Activated CD8-positive, alpha-beta T cell treated with anti-CD3 and anti-CD28 coated beads, Interleukin-2, amount 10 ng/mL, durations not matched to agents 7 days and 5 days (primary cell): ENCODE measurements at regions not wholly inside any gene's neighbourhood (a gene's known extent, or its start where the extent isn't known, plus 50 kb on each side); places are given as distances from the start of the nearest gene placed in this dataset.

ENCODE experiments used
- ATAC-seq: fragments of 150-1000 bp; cut with Tn5 transposase; one replicate; pipeline ENCODE4 v1.10.0; 2021; ENCODE audit warnings: moderate library complexity
- CTCF ChIA-PET: fragments of 350-600 bp; sonication (Branson Sonifier 250); formaldehyde crosslinking; loops from one replicate; lab custom pipeline; 2021; ENCODE audit warnings: antibody characterized with exemption; lab: Charles Lee
- POLR2A ChIA-PET: fragments of 350-600 bp; sonication (Branson Sonifier 250); formaldehyde crosslinking; loops from one replicate; lab custom pipeline; 2021; ENCODE audit warnings: antibody characterized with exemption; lab: Charles Lee
- DNase-seq: peaks from one replicate; pipeline ENCODE4 v3.0.0-alpha.2; 2020
- H3K27ac Mint-ChIP-seq: one replicate; pipeline ENCODE4 v1.8.0; 2021; ENCODE audit warnings: mild to moderate bottlenecking, mixed read lengths
- H3K27me3 Mint-ChIP-seq: one replicate; pipeline ENCODE4 v1.8.0; 2021; ENCODE audit warnings: low read depth, mixed read lengths
- H3K36me3 Mint-ChIP-seq: one replicate; pipeline ENCODE4 v1.8.0; 2021; ENCODE audit warnings: low read depth, mixed read lengths
- H3K4me1 Mint-ChIP-seq: one replicate; pipeline ENCODE4 v1.8.0; 2021; ENCODE audit warnings: low read depth, mixed read lengths
- H3K4me3 Mint-ChIP-seq: one replicate; pipeline ENCODE4 v1.8.0; 2021; ENCODE audit warnings: mild to moderate bottlenecking, mixed read lengths
- H3K9me3 Mint-ChIP-seq: one replicate; pipeline ENCODE4 v1.8.0; 2022; ENCODE audit warnings: mixed read lengths; ENCODE audit not compliant: insufficient read depth

DNA sequence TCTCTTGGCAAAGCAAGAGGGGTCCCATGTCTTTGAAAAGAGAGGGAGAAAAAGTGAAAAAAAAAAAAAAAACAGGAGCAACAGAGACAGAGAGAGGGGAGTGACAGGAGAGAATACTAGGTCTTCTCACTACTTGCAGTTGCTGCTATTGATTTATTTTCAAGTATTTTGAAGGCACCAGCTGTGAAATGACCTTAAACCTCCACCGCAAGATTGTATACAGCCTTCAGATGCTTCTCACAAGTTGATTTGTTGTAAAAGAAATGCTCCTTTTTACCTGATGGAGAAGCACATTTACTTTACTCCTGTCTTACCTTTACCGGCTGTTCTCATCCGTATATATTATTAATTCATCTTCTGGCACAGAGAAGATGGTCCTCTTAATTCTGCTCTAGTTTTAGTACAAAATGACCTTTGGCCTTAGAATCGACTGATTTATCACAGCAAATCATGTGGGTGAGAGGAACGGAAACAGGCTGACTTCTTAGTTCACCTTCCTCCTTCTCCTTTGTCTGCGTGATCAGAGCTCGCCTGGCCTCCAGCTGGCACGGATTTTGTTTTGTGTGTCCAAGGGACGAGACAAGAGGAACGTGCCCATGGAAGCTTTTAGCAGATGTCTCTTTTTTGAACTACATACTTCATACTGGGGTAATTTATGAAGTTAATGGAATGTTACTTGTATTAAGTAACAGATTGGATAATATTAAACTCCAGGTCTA lies 82.4 kb upstream of the PACRGL start:
- Mint-ChIP-seq H3K9me3 (no peaks in the 10 kb centered on the region), H3K4me1 (peaks cover 4% of the 10 kb centered on the region), H3K27ac (no peak overlapping the region), H3K4me3 (no peak overlapping the region), H3K36me3 (no peaks in the 10 kb centered on the region), H3K27me3 (no peaks in the 10 kb centered on the region)
- CTCF ChIA-PET, result no interaction called here
- POLR2A ChIA-PET, result no interaction called here
- no peak for ATAC-seq
- DNase-seq, result no peak

DNA sequence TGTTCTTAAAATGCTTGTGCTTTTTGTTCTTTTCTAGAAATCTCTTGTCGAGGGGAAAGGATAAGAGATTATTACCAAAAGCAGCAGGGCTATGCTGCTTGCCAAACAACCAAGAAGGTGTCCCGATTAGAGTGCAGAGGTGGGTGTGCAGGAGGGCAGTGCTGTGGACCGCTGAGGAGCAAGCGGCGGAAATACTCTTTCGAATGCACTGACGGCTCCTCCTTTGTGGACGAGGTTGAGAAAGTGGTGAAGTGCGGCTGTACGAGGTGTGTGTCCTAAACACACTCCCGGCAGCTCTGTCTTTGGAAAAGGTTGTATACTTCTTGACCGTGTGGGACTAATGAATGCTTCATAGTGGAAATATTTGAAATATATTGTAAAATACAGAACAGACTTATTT lies 81.5 kb upstream of the PACRGL start:
- no peak overlapping the region for H3K27ac Mint-ChIP-seq
- ChIA-PET CTCF (no interaction called here), POLR2A (no interaction called here)
- H3K4me1 Mint-ChIP-seq, result peaks cover 4% of the 10 kb centered on the region
- H3K27me3 Mint-ChIP-seq, result peaks cover 3% of the 10 kb centered on the region
- H3K9me3 Mint-ChIP-seq, result no peaks in the 10 kb centered on the region
- no peaks in the 10 kb centered on the region for H3K36me3 Mint-ChIP-seq
- ATAC-seq, result no peak
- no peak overlapping the region for H3K4me3 Mint-ChIP-seq
- DNase-seq, result no peak

- Mint-ChIP-seq H3K4me3 (no peak overlapping the region), H3K9me3 (no peaks in the 10 kb centered on the region), H3K36me3 (no peaks in the 10 kb centered on the region), H3K27ac (peak overlapping the region; percentile 40), H3K4me1 (peaks cover 4% of the 10 kb centered on the region), H3K27me3 (peaks cover 8% of the 10 kb centered on the region)
- no peak for ATAC-seq
- no peak for DNase-seq
- CTCF ChIA-PET, result interaction anchor here (0.7 to 1.4 kb wide), 2 partner anchors 20 to 63 kb away, joined by 3 read pairs; no protein-coding TSS in a partner anchor
- POLR2A ChIA-PET, result no interaction called here
These were observed 78.8 kb upstream of the PACRGL start for GRCh38 chr4:20621476-20621875.

GRCh38 chr4:20622701-20623100 lies 77.6 kb upstream of the PACRGL start:
- ChIA-PET POLR2A (interaction anchor here (0.6 kb wide), 1 partner anchor 22 kb away, joined by 5 read pairs; no protein-coding TSS in a partner anchor), CTCF (interaction anchor here (1.4 kb wide), 1 partner anchor 19 kb away, joined by 3 read pairs; no protein-coding TSS in a partner anchor)
- ATAC-seq (no peak), DNase-seq (no peak)
- Mint-ChIP-seq H3K4me3 (no peak overlapping the region), H3K27ac (no peak overlapping the region), H3K27me3 (peaks cover 8% of the 10 kb centered on the region), H3K4me1 (peaks cover 4% of the 10 kb centered on the region), H3K36me3 (no peaks in the 10 kb centered on the region), H3K9me3 (no peaks in the 10 kb centered on the region)

- H3K27me3 Mint-ChIP-seq, result peaks cover 8% of the 10 kb centered on the region
- no peak for DNase-seq
- H3K36me3 Mint-ChIP-seq, result no peaks in the 10 kb centered on the region
- CTCF ChIA-PET, result interaction anchor here (0.7 kb wide), 1 partner anchor 376 kb away, joined by 3 read pairs; no protein-coding TSS in a partner anchor
- no peaks in the 10 kb centered on the region for H3K9me3 Mint-ChIP-seq
- H3K27ac Mint-ChIP-seq, result no peak overlapping the region
- no peak overlapping the region for H3K4me3 Mint-ChIP-seq
- ATAC-seq, result no peak
- peaks cover 4% of the 10 kb centered on the region for H3K4me1 Mint-ChIP-seq
- POLR2A ChIA-PET, result no interaction called here
These were observed 76.3 kb upstream of the PACRGL start for GRCh38 chr4:20623939-20624338.

- ChIA-PET POLR2A (no interaction called here), CTCF (no interaction called here)
- Mint-ChIP-seq H3K4me3 (no peak overlapping the region), H3K9me3 (no peaks in the 10 kb centered on the region), H3K4me1 (peaks cover 4% of the 10 kb centered on the region), H3K27ac (no peak overlapping the region), H3K27me3 (peaks cover 8% of the 10 kb centered on the region), H3K36me3 (no peaks in the 10 kb centered on the region)
- ATAC-seq (no peak), DNase-seq (no peak)
These were observed 75.4 kb upstream of the PACRGL start for GRCh38 chr4:20624793-20625374.

DNA sequence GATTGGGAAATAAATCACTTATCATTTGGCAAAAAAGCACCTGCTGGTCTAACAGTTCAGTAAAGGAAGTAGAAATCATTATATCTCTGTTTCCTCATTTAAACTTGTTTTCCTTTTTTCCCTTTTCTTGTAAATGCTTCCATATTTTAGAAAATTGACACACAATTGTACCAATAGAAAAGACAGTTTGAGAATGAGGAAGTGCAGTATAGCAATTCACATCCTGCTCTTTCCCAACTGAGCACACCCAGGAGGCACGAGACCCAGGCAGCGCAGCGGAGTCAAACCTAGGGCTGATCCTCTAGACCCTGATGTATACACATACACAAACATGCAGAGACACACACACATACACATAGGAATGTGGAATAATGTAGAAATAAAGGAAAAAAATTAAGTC lies 74.8 kb upstream of the PACRGL start:
- Mint-ChIP-seq H3K4me3 (no peak overlapping the region), H3K27me3 (peaks cover 8% of the 10 kb centered on the region), H3K27ac (no peak overlapping the region), H3K4me1 (peaks cover 4% of the 10 kb centered on the region), H3K9me3 (no peaks in the 10 kb centered on the region), H3K36me3 (no peaks in the 10 kb centered on the region)
- DNase-seq, result no peak
- ChIA-PET POLR2A (no interaction called here), CTCF (no interaction called here)
- no peak for ATAC-seq

DNA sequence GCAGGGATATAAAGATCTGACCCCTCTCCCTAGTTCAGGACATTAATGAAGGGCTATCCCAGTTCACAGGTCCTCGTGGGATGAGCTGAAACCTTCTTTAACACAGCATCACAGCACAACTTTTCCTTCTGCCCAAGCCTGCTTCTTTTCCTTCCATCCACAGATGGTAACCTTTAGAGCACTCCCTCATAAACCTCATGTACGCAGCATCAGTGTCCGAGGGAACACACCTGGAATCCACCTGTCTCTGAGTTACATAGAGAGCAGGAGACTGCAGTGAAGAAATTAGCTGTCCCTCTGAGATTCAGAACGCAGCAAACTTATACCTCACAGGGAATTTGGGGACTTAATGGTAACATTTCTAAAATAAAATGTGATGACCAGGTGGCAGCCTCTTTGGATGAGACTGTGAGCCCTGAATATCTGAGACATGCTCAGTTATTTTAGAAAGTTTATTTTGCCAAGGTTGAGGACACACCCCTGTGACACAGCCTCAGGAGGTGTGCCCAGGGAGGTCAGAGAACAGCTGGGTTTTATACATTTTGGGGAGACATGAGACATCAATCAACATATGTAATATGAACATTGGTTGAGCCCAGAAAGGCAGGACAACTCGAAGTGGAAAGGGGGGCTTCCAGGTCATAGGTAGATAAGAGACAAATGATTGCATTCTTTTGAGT lies 73.8 kb upstream of the PACRGL start:
- DNase-seq (no peak), ATAC-seq (no peak)
- Mint-ChIP-seq H3K27ac (no peak overlapping the region), H3K36me3 (no peaks in the 10 kb centered on the region), H3K4me1 (peaks cover 1% of the 10 kb centered on the region), H3K9me3 (no peaks in the 10 kb centered on the region), H3K4me3 (no peak overlapping the region), H3K27me3 (peaks cover 8% of the 10 kb centered on the region)
- POLR2A ChIA-PET, result no interaction called here
- CTCF ChIA-PET, result no interaction called here

DNA sequence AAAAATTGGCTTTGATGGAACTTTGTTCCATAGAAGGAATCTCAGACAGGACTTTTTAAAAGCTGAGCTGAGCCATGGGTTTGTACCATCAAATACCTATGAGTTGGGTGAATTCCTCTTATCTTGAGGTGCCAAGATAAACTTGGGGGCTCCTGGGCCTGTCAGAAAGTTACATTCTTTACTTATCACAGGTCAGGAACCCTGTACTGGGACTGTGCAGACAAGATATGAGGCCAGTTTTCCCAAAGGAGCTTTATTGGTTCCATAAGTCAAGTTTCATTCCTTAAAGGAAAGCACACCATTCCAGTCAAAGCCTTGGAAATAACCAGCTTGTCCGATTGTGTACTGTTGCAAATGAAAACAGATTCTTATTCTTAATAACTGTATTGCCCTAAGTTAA lies 72.4 kb upstream of the PACRGL start:
- Mint-ChIP-seq H3K36me3 (no peaks in the 10 kb centered on the region), H3K27me3 (peaks cover 8% of the 10 kb centered on the region), H3K27ac (no peak overlapping the region), H3K4me3 (no peak overlapping the region), H3K4me1 (no peaks in the 10 kb centered on the region), H3K9me3 (no peaks in the 10 kb centered on the region)
- ATAC-seq (no peak), DNase-seq (no peak)
- ChIA-PET POLR2A (no interaction called here), CTCF (no interaction called here)

DNA sequence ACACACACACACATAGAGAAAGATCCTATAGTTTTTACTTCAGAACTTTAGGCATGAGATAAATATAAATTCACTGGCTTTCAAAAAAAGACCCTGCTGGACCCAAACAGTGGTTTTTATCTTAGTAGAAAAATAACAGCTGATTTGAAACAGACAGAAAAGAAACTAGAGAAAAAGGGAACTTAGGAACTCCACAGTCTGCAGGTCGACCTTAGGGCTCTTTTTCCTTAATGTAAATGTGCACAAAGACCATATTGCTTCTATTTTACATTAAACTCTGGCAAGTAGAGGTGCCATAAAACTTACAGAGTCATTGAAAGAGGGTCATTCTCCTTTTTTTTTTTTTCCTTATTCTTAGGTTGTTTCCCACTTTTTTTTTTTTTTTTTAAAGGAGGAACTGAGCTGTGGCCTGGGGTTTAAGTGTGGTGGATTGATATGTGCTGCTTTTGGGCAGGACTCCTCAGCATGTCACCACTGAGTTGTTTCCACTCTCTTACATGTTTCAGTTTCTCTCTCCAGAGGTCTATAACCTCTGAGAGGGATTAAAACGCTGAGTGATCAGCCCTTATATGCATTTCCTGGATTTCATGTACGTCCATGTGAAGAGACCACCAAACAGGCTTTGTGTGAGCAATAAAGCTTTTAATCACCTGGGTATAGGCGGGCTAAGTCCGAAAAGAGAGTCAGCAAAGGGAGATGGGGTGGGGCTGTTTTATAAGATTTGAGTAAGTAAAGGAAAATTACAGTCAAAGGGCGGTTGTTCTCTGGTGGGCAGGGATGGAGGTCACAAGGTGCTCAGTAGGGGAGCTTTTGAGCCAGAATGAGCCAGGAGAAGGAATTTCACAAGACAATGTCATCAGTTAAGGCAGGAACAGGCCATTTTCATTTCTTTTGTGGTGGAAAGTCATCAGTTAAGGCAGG lies 70.8 kb upstream of the PACRGL start:
- no peaks in the 10 kb centered on the region for H3K4me1 Mint-ChIP-seq
- DNase-seq, result no peak
- no peak overlapping the region for H3K27ac Mint-ChIP-seq
- H3K4me3 Mint-ChIP-seq, result no peak overlapping the region
- H3K27me3 Mint-ChIP-seq, result no peaks in the 10 kb centered on the region
- no peaks in the 10 kb centered on the region for H3K36me3 Mint-ChIP-seq
- ATAC-seq, result no peak
- ChIA-PET CTCF (no interaction called here), POLR2A (no interaction called here)
- no peaks in the 10 kb centered on the region for H3K9me3 Mint-ChIP-seq

GRCh38 chr4:20638825-20639224 lies 61.4 kb upstream of the PACRGL start:
- Mint-ChIP-seq H3K9me3 (no peaks in the 10 kb centered on the region), H3K4me3 (no peak overlapping the region), H3K36me3 (no peaks in the 10 kb centered on the region), H3K27me3 (no peaks in the 10 kb centered on the region), H3K4me1 (no peaks in the 10 kb centered on the region), H3K27ac (no peak overlapping the region)
- POLR2A ChIA-PET, result interaction anchor here (0.6 kb wide), 1 partner anchor 1778 kb away, joined by 4 read pairs; no protein-coding TSS in a partner anchor
- DNase-seq (no peak), ATAC-seq (no peak)
- CTCF ChIA-PET, result no interaction called here
